ENCODE measurements at regions not wholly inside any gene's neighbourhood (a gene's known extent, or its start where the extent isn't known, plus 50 kb on each side); places are given as distances from the start of the nearest gene placed in this dataset.
"Not testable (repeated sequence)": the region's sequence is repeated elsewhere in the genome, so short reads cannot be mapped to it uniquely, and the experiment has no call there.

- DNase-seq (ENCODE audit: low spot score) = no peak
- ATAC-seq = no peak
- intact Hi-C loops (cut with DNase I) = no loop called here
Observed at GRCh38 chr5:29568028-29568427, 1625.5 kb upstream of the CDH6 start.

- intact Hi-C loops (cut with DNase I) = no loop called here
- no peak for DNase-seq (ENCODE audit: low spot score)
Observed at GRCh38 chr5:29561564-29561963, 1631.9 kb upstream of the CDH6 start.

GRCh38 chr5:29550523-29550922 is 1643.0 kb upstream of the CDH6 start:
- intact Hi-C loops (cut with DNase I) = no loop called here
- ATAC-seq (no peak), DNase-seq (ENCODE audit: low spot score) (no peak)

More at GRCh38 chr5:29561564-29561963, 1631.9 kb upstream of the CDH6 start:
- ATAC-seq = no peak

DNA sequence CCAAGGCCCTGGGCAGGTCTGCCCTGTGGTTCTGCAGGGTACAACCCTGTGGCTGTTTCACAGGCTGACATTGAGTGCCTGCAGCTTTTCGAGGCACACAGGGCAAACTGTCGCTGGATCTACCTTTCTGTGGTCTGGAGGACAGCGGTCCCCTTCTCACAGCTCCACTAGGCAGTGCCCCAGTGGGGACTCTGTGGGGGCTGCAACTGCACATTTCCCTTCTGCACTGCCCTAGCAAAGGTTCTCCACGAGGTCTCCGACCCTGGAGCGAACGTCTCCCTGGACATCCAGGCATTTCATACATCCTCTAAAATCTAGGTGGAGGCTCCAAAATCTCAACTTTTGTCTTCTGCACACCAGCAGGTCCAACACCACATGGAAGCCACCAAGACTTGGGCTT is 1645.2 kb upstream of the CDH6 start:
- intact Hi-C loops (cut with DNase I) = no loop called here
- ATAC-seq (no peak), DNase-seq (ENCODE audit: low spot score) (no peak)

- no peak for ATAC-seq
- DNase-seq (ENCODE audit: low spot score) = no peak
- intact Hi-C loops (cut with DNase I) = no loop called here
Observed at GRCh38 chr5:29547236-29547865, 1646.1 kb upstream of the CDH6 start.

- ATAC-seq (no peak), DNase-seq (ENCODE audit: low spot score) (no peak)
- intact Hi-C loops (cut with DNase I) = no loop called here
Observed at GRCh38 chr5:29543501-29543900, 1650.0 kb upstream of the CDH6 start.

DNA sequence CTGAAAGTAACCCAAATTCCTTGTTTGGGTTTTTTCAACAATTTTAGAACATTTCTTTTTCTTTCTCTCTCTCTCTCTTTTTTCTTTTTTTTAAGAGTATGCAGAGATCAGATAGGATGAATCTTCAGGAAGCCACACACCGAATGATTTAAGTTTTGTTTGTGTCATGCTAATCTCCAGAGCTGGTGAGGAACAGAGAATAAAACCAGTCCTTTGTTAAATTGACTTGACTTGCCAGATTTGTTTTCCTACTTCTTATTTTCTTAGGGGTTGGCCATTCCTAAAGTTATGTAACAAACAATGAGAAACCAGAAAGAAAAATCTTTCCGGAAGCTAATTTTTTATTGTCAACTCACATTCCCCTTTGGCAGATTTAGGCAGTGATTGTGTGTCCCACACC is 1669.3 kb upstream of the CDH6 start:
- ATAC-seq (no peak), DNase-seq (ENCODE audit: low spot score) (no peak)
- intact Hi-C loops (cut with DNase I) = no loop called here

GRCh38 chr5:29518176-29518575 is 1675.3 kb upstream of the CDH6 start:
- DNase-seq (ENCODE audit: low spot score) = no peak
- intact Hi-C loops (cut with DNase I) = no loop called here
- no peak for ATAC-seq

DNA sequence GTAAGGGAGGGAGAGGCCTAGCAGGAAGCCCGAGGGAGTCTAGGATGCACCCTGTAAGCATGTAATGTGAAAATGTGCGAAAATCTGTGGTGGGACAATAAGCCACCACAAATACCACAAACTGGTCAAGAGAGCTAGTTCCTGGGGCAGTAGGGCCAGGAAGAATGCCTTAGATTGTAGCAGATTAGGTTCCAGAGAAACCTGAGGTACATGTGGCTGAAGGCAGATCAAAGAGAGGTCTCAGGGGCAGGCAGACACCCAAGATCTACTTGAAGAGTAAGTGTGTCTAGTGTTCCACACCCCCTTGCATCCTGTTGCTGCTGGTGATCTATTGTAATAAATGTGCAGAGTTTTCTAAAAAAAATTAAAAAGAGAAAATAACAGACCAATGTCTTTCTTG is 1677.3 kb upstream of the CDH6 start:
- intact Hi-C loops (cut with DNase I) = no loop called here
- no peak for ATAC-seq

GRCh38 chr5:29508131-29508530 is 1685.4 kb upstream of the CDH6 start:
- ATAC-seq (no peak), DNase-seq (ENCODE audit: low spot score) (no peak)
- intact Hi-C loops (cut with DNase I) = no loop called here

More for the DNA sequence above, 1677.3 kb upstream of the CDH6 start:
- DNase-seq (ENCODE audit: low spot score) = no peak

DNA sequence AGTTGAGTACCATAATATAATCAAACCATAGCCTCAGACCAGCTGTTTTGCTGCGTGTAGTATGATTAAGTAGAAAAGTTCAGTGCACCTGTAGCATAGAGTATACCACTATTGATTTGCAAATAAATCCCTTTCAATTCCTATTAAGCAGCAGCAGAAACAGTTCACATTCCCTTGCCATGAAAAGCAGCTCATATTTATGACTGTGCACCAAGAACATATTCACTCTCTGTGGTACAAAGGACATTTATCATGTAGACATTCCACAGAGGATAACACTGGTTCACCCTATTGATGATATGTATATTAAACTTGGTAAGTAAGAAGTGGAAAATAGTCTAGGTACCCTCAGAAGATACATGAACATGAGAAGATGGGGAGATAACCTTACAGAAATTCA is 1689.1 kb upstream of the CDH6 start:
- ATAC-seq (no peak), DNase-seq (ENCODE audit: low spot score) (no peak)
- intact Hi-C loops (cut with DNase I) = no loop called here

GRCh38 chr5:29498860-29499259 is 1694.6 kb upstream of the CDH6 start:
- ATAC-seq (no peak), DNase-seq (ENCODE audit: low spot score) (no peak)
- intact Hi-C loops (cut with DNase I) = loop anchor here (1.0 kb wide), 1 partner anchor 26 kb away; no protein-coding TSS in a partner anchor

GRCh38 chr5:29498412-29498811 is 1695.1 kb upstream of the CDH6 start:
- intact Hi-C loops (cut with DNase I) = loop anchor here (1.0 kb wide), 1 partner anchor 27 kb away; no protein-coding TSS in a partner anchor
- ATAC-seq (peak; percentile 20), DNase-seq (ENCODE audit: low spot score) (no peak)

DNA sequence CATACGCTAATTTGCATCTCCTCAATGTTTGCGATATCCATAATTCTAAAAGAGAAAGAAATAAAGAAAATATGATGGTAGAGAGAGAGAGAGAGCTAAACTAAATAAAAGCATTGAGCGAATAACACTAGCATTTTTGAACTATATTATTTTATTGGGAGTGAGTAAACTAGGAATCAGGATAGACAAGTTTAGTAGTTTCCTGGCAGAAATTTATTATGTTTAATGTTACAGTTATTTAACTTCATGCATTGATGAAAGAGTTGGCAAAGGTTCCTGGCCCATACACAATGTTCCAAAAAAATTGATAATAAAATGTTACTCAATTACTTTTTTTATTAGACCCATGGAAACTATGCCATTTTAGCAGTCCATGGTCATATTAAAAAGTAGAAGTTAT is 1708.2 kb upstream of the CDH6 start:
- no peak for ATAC-seq

DNA sequence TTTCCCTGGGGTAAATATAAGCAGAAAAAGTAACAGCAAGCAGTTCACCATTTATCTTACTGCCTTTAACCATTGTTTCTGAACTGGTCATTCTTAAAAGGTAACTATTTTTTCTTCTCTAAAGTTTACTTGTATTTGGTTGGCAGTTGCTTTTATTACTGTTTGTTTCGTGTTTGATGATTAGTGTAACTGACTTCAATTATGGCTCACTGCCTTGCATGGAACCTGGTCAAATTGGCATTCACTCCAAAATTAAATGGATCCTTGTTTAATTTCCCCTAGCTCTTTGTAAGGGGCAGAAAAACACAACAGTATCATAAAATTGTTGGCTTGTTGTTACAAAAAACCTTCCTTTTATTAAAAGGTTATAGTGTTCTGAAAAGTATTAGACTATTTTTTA is 1723.9 kb upstream of the CDH6 start:
- intact Hi-C loops (cut with DNase I) = no loop called here
- no peak for ATAC-seq

More for the DNA sequence above, 1708.2 kb upstream of the CDH6 start:
- intact Hi-C loops (cut with DNase I) = no loop called here
- no peak for DNase-seq (ENCODE audit: low spot score)

GRCh38 chr5:29462241-29462640 is 1731.2 kb upstream of the CDH6 start:
- ATAC-seq (no peak), DNase-seq (ENCODE audit: low spot score) (no peak)
- intact Hi-C loops (cut with DNase I) = no loop called here

More for the DNA sequence above, 1723.9 kb upstream of the CDH6 start:
- no peak for DNase-seq (ENCODE audit: low spot score)

GRCh38 chr5:29460971-29461559 is 1732.4 kb upstream of the CDH6 start:
- intact Hi-C loops (cut with DNase I) = no loop called here
- DNase-seq (ENCODE audit: low spot score) (no peak), ATAC-seq (no peak)

- intact Hi-C loops (cut with DNase I); DNase-seq (ENCODE audit: low spot score); ATAC-seq: not testable (repeated sequence)
Observed at GRCh38 chr5:29451004-29451403, 1742.5 kb upstream of the CDH6 start.

DNA sequence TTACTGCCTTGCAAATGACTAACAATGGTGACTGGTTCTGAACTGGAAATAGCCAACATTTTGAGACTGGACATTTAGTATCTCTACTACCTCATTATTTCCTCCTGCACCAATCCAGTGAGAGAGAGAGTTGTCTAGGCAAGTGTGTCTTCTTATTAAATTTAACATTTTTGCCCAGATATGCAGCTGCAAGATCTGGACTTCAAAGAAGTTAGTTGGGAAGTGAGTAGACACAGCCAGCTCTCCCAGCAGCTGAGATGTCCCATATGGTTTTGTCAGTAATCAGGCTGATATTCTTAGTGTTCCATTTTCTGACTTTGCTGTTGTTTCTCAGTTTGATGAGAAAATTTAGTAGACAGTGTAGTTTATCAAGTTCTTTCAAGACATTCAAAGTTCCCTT is 1778.8 kb upstream of the CDH6 start:
- no peak for ATAC-seq
- intact Hi-C loops (cut with DNase I) = no loop called here
- DNase-seq (ENCODE audit: low spot score) = no peak

DNA sequence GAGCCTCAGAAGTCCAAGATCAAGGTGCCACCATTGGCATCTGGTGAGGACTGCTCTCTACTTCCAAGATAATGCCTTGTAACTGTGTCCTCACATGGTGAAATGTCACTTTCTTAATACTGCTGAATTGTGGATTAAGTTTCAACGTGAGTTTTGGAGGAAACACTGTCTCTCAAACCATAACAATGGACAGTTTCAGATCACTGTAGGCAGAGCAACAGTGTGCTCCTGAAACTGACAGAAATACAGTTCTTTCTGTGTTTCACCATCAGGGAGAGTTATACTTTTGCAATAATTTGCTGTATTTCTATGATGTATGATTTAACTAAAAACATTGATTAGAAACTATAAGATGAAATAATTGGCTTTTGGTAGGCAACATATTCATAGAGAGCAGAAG is 1780.5 kb upstream of the CDH6 start:
- DNase-seq (ENCODE audit: low spot score) (no peak), ATAC-seq (no peak)
- intact Hi-C loops (cut with DNase I) = no loop called here

DNA sequence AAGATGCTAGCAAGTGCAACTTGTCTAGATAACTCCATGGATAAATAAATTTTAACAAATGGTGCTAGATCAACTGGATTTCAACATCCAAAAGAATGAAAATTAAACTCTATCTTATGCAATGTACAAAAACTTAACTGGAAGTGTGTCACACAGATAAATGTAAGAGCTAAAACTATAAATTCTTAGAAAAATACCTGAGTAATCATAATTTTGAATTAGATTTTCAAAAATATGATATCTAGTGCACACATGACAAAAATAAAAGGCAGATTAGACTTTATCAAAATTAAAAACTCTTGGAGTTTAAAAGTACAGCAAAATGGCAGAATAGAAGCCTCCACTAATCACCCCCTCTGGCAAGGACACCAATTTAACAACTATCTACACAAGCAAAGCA is 1791.2 kb upstream of the CDH6 start:
- DNase-seq (ENCODE audit: low spot score) = no peak
- no peak for ATAC-seq
- intact Hi-C loops (cut with DNase I) = no loop called here
